Hepatocyte (in vitro differentiated cells): ENCODE measurements at regions not wholly inside any gene's neighbourhood (a gene's known extent, or its start where the extent isn't known, plus 50 kb on each side); places are given as distances from the start of the nearest gene placed in this dataset.

Experiments
- DNase-seq: peaks from one replicate; pipeline ENCODE4 v3.0.0-alpha.2; 2016; ENCODE audit warnings: low spot score
- H2AFZ ChIP-seq: fragments of 200-600 bp; sonication (generic); 2 replicates; pipeline ENCODE4 v1.6.0; 2016; ENCODE audit warnings: antibody characterized with exemption, mild to moderate bottlenecking
- H3K27ac ChIP-seq: fragments of 200-600 bp; sonication (generic); 2 replicates; pipeline ENCODE4 v1.5.1; 2016; ENCODE audit warnings: mild to moderate bottlenecking
- H3K27me3 ChIP-seq: fragments of 200-600 bp; sonication (generic); 2 replicates; pipeline ENCODE4 v1.6.1; 2016
- H3K36me3 ChIP-seq: fragments of 200-600 bp; sonication (generic); replicated peaks from 2 replicates; pipeline ENCODE4 v1.5.1; 2016; ENCODE audit warnings: low read depth; ENCODE audit not compliant: insufficient read depth
- H3K4me1 ChIP-seq: fragments of 200-600 bp; sonication (generic); 2 replicates; pipeline ENCODE4 v1.5.1; 2016; ENCODE audit warnings: mild to moderate bottlenecking, moderate library complexity; ENCODE audit not compliant: insufficient read depth
- H3K4me2 ChIP-seq: fragments of 200-600 bp; sonication (generic); 2 replicates; pipeline ENCODE4 v1.6.0; 2016
- H3K4me3 ChIP-seq: fragments of 200-600 bp; sonication (generic); 2 replicates; pipeline ENCODE4 v1.5.1; 2016; ENCODE audit warnings: mild to moderate bottlenecking
- H3K79me2 ChIP-seq: fragments of 200-600 bp; sonication (generic); 2 replicates; pipeline ENCODE4 v1.6.0; 2017; ENCODE audit warnings: mild to moderate bottlenecking
- H3K9me2 ChIP-seq: fragments of 200-600 bp; sonication (generic); replicated peaks from 2 replicates; pipeline ENCODE4 v1.6.0; 2017; ENCODE audit warnings: mild to moderate bottlenecking; ENCODE audit not compliant: insufficient read depth
- H3K9me3 ChIP-seq: fragments of 200-600 bp; sonication (generic); 2 replicates; pipeline ENCODE4 v1.5.1; 2016; ENCODE audit warnings: low read depth, mild to moderate bottlenecking
- H4K20me1 ChIP-seq: fragments of 200-600 bp; sonication (generic); 2 replicates; pipeline ENCODE4 v1.6.0; 2016; ENCODE audit warnings: mild to moderate bottlenecking; ENCODE audit not compliant: insufficient read depth, poor library complexity, severe bottlenecking
- CTCF ChIP-seq: fragments of 200-600 bp; sonication (generic); IDR thresholded peaks from 2 replicates; pipeline ENCODE4 v1.5.1; 2016; ENCODE audit warnings: antibody characterized with exemption, mild to moderate bottlenecking; ENCODE audit not compliant: poor library complexity
- EZH2 ChIP-seq: fragments of 200-600 bp; sonication (generic); IDR thresholded peaks from 2 replicates; pipeline ENCODE4 v1.6.1; 2016; ENCODE audit warnings: antibody characterized with exemption, mild to moderate bottlenecking, borderline replicate concordance
- EZH2phosphoT487 ChIP-seq: fragments of 200-600 bp; sonication (generic); IDR thresholded peaks from one replicate; pipeline ENCODE4 v1.6.1; 2018; ENCODE audit warnings: antibody characterized with exemption, mild to moderate bottlenecking, low read depth, moderate library complexity; ENCODE audit not compliant: unreplicated experiment, severe bottlenecking
- WGBS: methylation state at CpG from one replicate; pipeline ENCODE4 v1.1.6; 2016; ENCODE audit warnings: low lambda C conversion rate; ENCODE audit errors: missing lambda C conversion rate; 5-methylcytosine and 5-hydroxymethylcytosine counted together

- no peak for TF ChIP-seq CTCF
- no peak for TF ChIP-seq EZH2
- TF ChIP-seq EZH2phosphoT487 = no peak
- 75% methylated on average over 4 of the region's 4 CpGs for WGBS
- no peaks in the 10 kb centered on the region for H3K36me3 ChIP-seq
- H3K79me2 ChIP-seq = no peaks in the 10 kb centered on the region
- no peak overlapping the region for H3K27ac ChIP-seq
- no peak overlapping the region for H3K4me3 ChIP-seq
- no peaks in the 10 kb centered on the region for H4K20me1 ChIP-seq
- H3K9me2 ChIP-seq = no peaks in the 10 kb centered on the region
- no peaks in the 10 kb centered on the region for H3K4me1 ChIP-seq
- no peak for DNase-seq
- H2AFZ ChIP-seq = no peak overlapping the region
- H3K4me2 ChIP-seq = no peak overlapping the region
- H3K9me3 ChIP-seq = no peaks in the 10 kb centered on the region
- H3K27me3 ChIP-seq = peaks cover 7% of the 10 kb centered on the region
Measured at GRCh38 chr16:9153502-9153864, 62.0 kb downstream of the HAPSTR1 start.

GRCh38 chr16:9154567-9155410, 63.3 kb downstream of the HAPSTR1 start:
- 69% methylated on average over 30 of the region's 30 CpGs for WGBS
- Histone ChIP-seq H3K27me3 (peaks cover 7% of the 10 kb centered on the region), H3K4me3 (no peak overlapping the region), H3K4me2 (no peak overlapping the region), H3K27ac (no peak overlapping the region), H3K9me2 (no peaks in the 10 kb centered on the region), H3K9me3 (no peaks in the 10 kb centered on the region), H4K20me1 (no peaks in the 10 kb centered on the region), H3K79me2 (no peaks in the 10 kb centered on the region), H3K4me1 (no peaks in the 10 kb centered on the region), H2AFZ (no peak overlapping the region), H3K36me3 (no peaks in the 10 kb centered on the region)
- TF ChIP-seq EZH2phosphoT487 (no peak), CTCF (no peak), EZH2 (no peak)
- DNase-seq = no peak

GRCh38 chr16:9155871-9156270, 64.4 kb downstream of the HAPSTR1 start:
- H3K27me3 ChIP-seq = peaks cover 7% of the 10 kb centered on the region
- no peaks in the 10 kb centered on the region for H3K9me2 ChIP-seq
- H3K4me1 ChIP-seq = no peaks in the 10 kb centered on the region
- no peaks in the 10 kb centered on the region for H3K79me2 ChIP-seq
- TF ChIP-seq CTCF (no peak), EZH2 (no peak), EZH2phosphoT487 (no peak)
- no peak overlapping the region for H3K4me3 ChIP-seq
- H3K27ac ChIP-seq = no peak overlapping the region
- no peaks in the 10 kb centered on the region for H3K36me3 ChIP-seq
- no peak for DNase-seq
- no peaks in the 10 kb centered on the region for H3K9me3 ChIP-seq
- no peak overlapping the region for H3K4me2 ChIP-seq
- WGBS = 69% methylated on average over 5 of the region's 5 CpGs
- no peaks in the 10 kb centered on the region for H4K20me1 ChIP-seq
- H2AFZ ChIP-seq = no peak overlapping the region
